WERI-Rb-1 (cell line): ENCODE measurements at regions not wholly inside any gene's neighbourhood (a gene's known extent, or its start where the extent isn't known, plus 50 kb on each side); places are given as distances from the start of the nearest gene placed in this dataset.

Source experiments
- DNase-seq: peaks from one replicate; pipeline ENCODE4 v3.0.0-alpha.2; 2020
- H3K27ac ChIP-seq: fragments of 250-450 bp; sonication (Bioruptor Pico); 2 replicates; pipeline ENCODE4 v1.5.1; 2020; ENCODE audit warnings: mild to moderate bottlenecking, moderate library complexity
- H3K27me3 ChIP-seq: fragments of 250-450 bp; sonication (Bioruptor Pico); 2 replicates; pipeline ENCODE4 v1.5.1; 2021; ENCODE audit warnings: mild to moderate bottlenecking, low read depth, moderate library complexity; ENCODE audit not compliant: insufficient read depth, severe bottlenecking
- H3K36me3 ChIP-seq: fragments of 250-450 bp; sonication (Bioruptor Pico); 2 replicates; pipeline ENCODE4 v1.5.1; 2020; ENCODE audit warnings: mild to moderate bottlenecking, moderate library complexity
- H3K4me3 ChIP-seq: 2 replicates; pipeline ENCODE4 v1.5.1; 2011; ENCODE audit warnings: low read depth, mild to moderate bottlenecking, control low read depth, low read length
- H3K9me3 ChIP-seq: fragments of 250-450 bp; sonication (Bioruptor Pico); 2 replicates; pipeline ENCODE4 v1.5.1; 2021; ENCODE audit warnings: mild to moderate bottlenecking, moderate library complexity; ENCODE audit not compliant: severe bottlenecking
- TF ChIP-seq, protein P1 (sequence below): IDR thresholded peaks from 2 replicates; pipeline ENCODE4 v1.5.1; 2011; ENCODE audit warnings: low read depth, mild to moderate bottlenecking, control low read depth, inconsistent platforms, low read length

DNA sequence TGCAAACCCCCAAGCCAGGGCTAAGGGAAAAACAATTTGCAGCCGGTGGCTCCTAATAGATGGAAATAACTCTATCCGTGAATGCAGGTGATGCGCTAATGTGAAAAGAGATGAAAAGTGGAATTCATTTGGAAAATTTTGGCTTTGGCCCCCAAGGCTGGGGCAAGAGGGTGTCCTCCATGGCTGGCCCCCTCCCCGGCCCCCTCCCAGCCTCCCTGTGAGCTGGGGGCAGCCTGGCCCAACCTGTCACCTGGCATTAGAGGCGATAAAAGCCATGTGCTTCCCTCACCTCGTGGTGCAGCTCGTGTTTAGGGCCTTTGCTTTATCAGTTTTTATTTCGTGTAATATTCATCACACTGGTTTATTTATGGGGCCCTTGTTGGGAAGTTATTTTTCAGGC lies 267.2 kb downstream of the ENGASE start:
- TF ChIP-seq, protein P1, sequence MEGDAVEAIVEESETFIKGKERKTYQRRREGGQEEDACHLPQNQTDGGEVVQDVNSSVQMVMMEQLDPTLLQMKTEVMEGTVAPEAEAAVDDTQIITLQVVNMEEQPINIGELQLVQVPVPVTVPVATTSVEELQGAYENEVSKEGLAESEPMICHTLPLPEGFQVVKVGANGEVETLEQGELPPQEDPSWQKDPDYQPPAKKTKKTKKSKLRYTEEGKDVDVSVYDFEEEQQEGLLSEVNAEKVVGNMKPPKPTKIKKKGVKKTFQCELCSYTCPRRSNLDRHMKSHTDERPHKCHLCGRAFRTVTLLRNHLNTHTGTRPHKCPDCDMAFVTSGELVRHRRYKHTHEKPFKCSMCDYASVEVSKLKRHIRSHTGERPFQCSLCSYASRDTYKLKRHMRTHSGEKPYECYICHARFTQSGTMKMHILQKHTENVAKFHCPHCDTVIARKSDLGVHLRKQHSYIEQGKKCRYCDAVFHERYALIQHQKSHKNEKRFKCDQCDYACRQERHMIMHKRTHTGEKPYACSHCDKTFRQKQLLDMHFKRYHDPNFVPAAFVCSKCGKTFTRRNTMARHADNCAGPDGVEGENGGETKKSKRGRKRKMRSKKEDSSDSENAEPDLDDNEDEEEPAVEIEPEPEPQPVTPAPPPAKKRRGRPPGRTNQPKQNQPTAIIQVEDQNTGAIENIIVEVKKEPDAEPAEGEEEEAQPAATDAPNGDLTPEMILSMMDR: no peak
- H3K4me3 ChIP-seq: no peak overlapping the region
- H3K9me3 ChIP-seq: peaks cover 9% of the 10 kb centered on the region
- no peak for DNase-seq
- H3K36me3 ChIP-seq: no peaks in the 10 kb centered on the region; the same call in 1 of the 2 replicates
- no peaks in the 10 kb centered on the region for H3K27me3 ChIP-seq
- no peak overlapping the region for H3K27ac ChIP-seq

DNA sequence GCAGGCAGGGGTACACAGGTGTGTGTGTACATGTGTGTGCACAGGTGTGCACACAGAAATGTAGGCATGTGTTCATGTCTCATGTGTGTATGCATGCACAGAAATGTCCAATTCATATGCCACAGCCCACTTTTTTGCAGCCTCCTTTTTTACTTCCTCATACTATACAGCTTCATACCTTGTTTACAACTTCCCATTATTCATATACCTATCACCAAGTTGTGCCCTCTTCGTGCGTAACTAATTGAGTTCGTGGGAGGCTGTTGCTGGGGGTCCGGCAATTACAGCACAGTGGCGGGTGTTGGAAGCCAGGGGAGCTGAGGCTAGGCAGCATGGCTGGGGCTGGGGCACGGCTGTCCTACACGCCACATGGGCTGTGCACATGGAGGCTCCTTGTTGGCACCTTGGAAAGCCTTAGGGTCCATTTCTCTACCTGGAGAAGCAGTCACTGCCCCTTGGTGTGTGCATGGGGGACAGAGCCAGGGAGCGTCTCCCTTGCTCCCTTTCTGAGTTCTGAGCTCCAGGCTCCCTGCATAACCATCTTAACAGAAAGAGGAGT lies 266.7 kb downstream of the ENGASE start:
- no peak for DNase-seq
- TF ChIP-seq, protein P1: no peak
- H3K27me3 ChIP-seq: no peaks in the 10 kb centered on the region
- no peak overlapping the region for H3K4me3 ChIP-seq
- peaks cover 8% of the 10 kb centered on the region for H3K9me3 ChIP-seq
- no peaks in the 10 kb centered on the region; the same call in 1 of the 2 replicates for H3K36me3 ChIP-seq
- no peak overlapping the region for H3K27ac ChIP-seq

DNA sequence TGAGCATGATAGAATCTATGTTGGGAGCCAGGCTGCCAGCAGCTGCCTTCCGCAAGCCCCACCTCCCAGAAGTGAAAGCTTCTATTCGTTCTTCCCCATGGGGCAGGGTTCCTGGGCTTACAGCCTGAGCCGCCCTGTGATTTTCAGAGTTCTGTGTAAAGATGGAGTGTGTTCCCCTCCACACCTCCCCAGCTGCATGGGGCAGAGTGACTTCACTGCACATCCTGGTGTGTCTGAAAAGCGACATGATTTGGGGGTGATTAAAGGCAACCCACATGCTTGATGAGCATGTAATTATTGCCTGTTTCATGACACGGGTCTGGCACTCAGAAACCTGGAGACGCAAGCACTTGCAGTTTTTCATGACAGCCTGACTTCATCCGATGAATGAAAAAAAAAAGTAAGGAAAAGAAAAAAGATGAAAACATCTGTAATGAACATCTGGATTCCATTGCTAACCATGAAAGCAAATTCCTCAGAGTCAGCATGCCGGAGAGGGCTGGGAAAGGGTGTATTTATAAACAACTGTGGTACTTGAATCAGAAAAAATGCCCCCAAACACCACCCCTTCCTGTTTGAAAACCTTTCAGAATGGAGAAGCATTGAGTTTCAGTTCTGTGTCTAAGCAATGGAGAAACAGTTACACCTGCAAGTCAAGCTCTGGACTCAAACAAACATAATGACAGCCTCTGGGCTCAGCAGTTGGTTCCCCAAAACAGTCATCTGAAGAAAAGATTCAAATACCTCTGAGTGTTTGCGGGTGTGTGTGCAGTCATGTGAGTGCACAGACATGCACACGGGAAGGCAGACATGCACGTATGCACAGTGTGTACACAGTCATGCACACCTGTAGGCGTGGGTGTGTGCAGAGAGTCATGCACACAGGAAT lies 266.0 kb downstream of the ENGASE start:
- Histone ChIP-seq H3K27ac (no peak overlapping the region), H3K9me3 (peaks cover 3% of the 10 kb centered on the region), H3K27me3 (no peaks in the 10 kb centered on the region), H3K4me3 (no peak overlapping the region), H3K36me3 (no peaks in the 10 kb centered on the region)
- no peak for DNase-seq
- TF ChIP-seq, protein P1: no peak

DNA sequence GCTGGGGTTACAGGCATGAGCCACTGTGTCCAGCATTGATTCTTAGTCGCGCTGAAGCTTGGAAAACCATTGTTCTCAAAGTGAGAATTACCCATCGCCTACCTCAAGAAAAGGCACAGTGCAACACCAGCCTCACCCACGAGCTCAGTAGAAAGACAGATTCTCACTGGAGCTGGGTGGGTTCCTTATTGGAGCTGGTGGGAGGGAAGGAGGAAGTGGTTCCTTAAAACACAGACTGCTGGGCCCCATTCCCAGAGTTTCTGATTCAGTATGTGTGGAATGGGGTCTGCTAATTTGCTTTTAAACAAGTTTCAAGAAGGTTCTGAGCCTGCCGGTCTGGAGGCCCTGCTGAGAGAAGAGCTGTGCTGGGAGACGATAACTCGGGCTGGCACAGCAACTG lies 264.7 kb downstream of the ENGASE start:
- TF ChIP-seq, protein P1: no peak
- no peak overlapping the region for H3K4me3 ChIP-seq

DNA sequence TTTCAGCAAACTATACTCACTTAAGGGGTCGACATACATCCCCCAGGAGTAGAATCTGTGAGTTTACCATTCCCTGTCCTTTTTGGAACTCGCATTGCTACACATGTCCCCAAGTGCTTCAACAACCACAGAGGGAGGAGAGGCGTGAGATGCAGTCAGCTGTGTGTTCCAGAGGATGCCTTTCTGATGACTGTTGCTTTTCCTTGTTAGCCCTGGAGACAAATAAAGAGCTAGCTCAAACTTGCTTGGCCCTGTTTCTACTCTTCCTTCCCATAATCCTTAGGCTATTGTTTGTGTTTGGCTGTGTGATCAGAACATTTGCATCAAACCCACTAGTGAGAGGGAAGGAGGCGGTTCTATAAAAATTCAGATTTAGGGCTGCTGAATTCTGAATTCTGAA lies 264.0 kb downstream of the ENGASE start:
- no peak for DNase-seq
- H3K27me3 ChIP-seq: no peaks in the 10 kb centered on the region
- H3K36me3 ChIP-seq: no peaks in the 10 kb centered on the region
- no peak overlapping the region for H3K27ac ChIP-seq
- H3K4me3 ChIP-seq: no peak overlapping the region
- TF ChIP-seq, protein P1: no peak
- no peaks in the 10 kb centered on the region for H3K9me3 ChIP-seq

More for the DNA sequence above, 264.7 kb downstream of the ENGASE start:
- Histone ChIP-seq H3K27me3 (no peaks in the 10 kb centered on the region), H3K9me3 (no peaks in the 10 kb centered on the region), H3K36me3 (no peaks in the 10 kb centered on the region), H3K27ac (no peak overlapping the region)
- DNase-seq: no peak
